Epithelial cell of esophagus (primary cell): ENCODE measurements at regions not wholly inside any gene's neighbourhood (a gene's known extent, or its start where the extent isn't known, plus 50 kb on each side); places are given as distances from the start of the nearest gene placed in this dataset.

Source experiments
- DNase-seq: peaks from one replicate; pipeline ENCODE4 v3.0.0; 2010; ENCODE audit warnings: low read depth
- H3K4me3 ChIP-seq: 2 replicates; pipeline ENCODE4 v1.5.1; 2011; ENCODE audit warnings: mild to moderate bottlenecking, low read length, control low read depth
- TF ChIP-seq, protein P1 (sequence below): IDR thresholded peaks from 2 replicates; pipeline ENCODE4 v1.5.1; 2011; ENCODE audit warnings: low read depth, mild to moderate bottlenecking, low read length, control low read depth, inconsistent platforms; ENCODE audit not compliant: insufficient read depth; ENCODE audit errors: missing control alignments

DNA sequence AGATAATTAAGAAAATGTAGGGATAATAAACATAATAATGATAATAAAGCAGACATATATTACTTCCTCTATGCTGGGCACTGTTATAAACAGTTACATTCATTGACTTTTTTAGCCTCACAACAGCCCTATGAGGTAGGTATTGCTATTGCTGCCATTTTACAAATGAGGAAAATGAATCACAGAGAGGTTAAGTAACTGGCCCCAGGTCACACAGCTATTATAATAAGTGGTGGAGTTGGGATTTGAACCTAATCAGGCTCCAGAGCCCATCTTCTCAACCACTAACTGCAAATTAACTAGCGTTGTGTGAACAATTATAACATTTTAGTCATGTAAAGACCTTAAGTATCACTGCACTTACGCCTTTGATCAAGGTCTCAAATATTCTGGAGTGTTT, 62.5 kb upstream of the PIK3CG start:
- DNase-seq, result no peak
- no peak overlapping the region for H3K4me3 ChIP-seq
- TF ChIP-seq, protein P1, sequence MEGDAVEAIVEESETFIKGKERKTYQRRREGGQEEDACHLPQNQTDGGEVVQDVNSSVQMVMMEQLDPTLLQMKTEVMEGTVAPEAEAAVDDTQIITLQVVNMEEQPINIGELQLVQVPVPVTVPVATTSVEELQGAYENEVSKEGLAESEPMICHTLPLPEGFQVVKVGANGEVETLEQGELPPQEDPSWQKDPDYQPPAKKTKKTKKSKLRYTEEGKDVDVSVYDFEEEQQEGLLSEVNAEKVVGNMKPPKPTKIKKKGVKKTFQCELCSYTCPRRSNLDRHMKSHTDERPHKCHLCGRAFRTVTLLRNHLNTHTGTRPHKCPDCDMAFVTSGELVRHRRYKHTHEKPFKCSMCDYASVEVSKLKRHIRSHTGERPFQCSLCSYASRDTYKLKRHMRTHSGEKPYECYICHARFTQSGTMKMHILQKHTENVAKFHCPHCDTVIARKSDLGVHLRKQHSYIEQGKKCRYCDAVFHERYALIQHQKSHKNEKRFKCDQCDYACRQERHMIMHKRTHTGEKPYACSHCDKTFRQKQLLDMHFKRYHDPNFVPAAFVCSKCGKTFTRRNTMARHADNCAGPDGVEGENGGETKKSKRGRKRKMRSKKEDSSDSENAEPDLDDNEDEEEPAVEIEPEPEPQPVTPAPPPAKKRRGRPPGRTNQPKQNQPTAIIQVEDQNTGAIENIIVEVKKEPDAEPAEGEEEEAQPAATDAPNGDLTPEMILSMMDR, result no peak

DNA sequence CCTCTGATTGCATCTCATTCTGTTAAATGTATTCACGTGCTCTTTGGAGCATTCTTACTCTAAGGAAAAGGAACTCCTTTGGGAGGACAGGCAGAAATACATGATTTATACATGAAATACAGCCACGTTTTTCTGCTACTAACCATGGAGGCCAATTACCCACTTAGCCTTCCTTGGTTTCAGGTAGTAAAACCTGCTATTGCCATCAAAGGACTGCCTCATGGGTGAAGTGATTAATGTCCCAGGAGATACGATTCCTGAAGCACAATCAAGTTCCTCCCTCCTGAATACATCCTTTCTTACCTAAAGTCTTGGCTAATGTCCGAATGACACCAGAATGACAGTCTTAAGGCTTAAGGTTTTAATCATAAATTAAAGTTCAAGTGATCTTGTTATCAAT, 58.5 kb upstream of the PIK3CG start:
- TF ChIP-seq, protein P1, result no peak
- H3K4me3 ChIP-seq, result no peak overlapping the region
- no peak for DNase-seq

DNA sequence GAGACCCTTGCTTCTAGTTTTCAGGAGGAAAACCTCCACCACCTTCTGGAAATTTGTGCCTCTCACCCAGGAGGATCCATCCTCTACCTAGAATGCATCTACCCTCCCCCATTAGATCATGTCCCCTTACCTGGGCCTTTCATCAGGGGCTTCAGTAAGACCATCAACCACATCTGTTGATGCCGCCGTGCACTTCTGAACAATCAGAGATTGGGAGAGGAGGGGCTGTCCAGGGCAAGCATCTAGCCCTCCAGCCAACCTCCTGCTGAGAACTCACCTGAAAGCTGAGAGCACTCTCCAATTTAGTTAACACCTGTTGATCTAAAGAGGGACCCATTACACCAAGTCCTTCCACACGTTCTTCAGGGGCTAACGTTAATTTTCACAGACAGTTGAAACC, 57.6 kb upstream of the PIK3CG start:
- DNase-seq, result no peak
- H3K4me3 ChIP-seq, result no peak overlapping the region
- TF ChIP-seq, protein P1, result no peak

DNA sequence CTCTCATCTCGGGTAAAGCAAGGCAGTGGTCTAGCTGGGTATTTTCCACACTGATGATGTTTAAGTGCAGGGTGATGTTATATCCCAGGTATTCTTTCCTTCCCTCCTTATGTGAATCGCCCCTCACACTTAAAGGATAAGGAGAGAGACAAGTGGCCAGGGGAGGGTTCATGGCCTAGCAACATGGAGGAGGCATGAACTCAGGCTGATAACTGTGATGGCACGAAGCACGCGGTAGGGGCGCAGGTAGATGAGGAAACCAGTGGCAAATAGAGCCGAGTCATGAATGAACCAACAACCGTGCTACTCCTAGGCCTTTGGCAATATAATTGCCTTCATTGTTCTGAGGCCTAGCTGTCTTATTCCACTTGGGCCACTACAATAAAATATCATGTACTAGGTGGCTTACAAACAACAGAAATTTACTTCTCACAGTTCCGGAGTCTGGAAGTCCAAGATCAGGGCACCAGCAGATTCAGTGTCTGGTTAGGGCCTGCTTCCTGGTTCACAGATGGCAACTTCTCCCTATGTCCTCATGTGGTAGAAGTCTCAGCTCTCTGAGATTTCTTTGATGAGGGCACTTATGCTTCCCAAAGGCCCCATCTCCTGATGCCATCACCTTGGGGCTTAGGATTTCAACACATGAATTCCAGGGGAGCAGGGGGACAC, 56.0 kb upstream of the PIK3CG start:
- TF ChIP-seq, protein P1, result no peak
- H3K4me3 ChIP-seq, result no peak overlapping the region
- no peak for DNase-seq

DNA sequence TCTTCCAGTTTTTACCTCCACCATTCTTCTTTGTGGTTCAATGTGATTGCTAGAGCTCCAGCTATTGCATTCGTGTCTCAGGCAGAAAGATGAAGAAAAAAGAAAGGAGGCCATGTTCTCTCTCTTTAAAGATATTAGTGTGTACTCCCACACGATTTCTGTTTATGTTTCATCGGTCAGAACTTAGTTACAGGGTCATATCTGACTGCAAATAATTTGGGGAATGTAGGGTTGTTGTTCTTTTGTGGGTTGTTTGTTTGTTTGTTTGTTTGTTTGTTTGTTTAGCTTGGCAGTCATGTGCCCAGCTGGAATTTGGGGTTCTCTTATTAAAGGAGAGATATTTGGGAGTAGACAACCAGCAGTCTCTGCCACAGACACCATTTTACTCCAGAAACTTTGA, 53.6 kb upstream of the PIK3CG start:
- TF ChIP-seq, protein P1, result no peak
- no peak for DNase-seq
- H3K4me3 ChIP-seq, result no peak overlapping the region

DNA sequence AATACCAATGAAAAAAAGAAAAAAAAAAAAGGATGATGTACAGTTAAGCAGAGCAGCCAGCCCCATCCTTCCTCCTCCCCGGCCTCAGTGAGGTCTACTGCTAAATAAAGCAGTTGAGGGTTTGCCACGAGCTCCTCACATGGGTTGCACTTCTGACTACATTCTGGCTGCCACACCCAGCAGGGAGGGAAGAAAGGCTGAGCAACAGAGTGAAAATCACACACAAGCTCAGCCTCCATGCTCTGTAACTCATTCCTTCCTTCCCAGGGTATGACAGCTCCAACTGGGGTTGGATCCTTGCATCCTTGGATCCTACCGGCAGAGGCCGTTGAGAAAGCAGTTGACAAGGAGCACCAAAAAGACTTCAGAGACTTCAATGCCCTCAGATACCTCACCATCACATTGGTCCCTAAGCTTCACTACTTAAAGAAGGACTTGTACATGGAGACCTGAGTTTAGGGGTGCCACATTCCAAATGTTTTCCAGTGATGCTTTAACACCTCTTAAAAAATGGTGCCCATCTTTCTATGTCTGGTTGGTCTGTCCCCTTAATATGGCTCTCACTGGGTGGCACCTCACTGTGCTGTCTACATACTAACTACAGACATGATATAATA, 52.9 kb upstream of the PIK3CG start:
- TF ChIP-seq, protein P1, result no peak
- H3K4me3 ChIP-seq, result no peak overlapping the region
- DNase-seq, result no peak
